Stimulated activated CD8-positive, alpha-beta memory T cell treated with anti-CD3 and anti-CD28 coated beads, Interleukin-4, amount 100 ng/mL, for 1 hour (primary cell): ENCODE measurements at regions not wholly inside any gene's neighbourhood (a gene's known extent, or its start where the extent isn't known, plus 50 kb on each side); places are given as distances from the start of the nearest gene placed in this dataset.

Experiments used
- DNase-seq, 2 donors: peaks; one replicate each; pipeline ENCODE4 v3.0.0-alpha.2; 2020; ENCODE audit warnings: low read depth in 2 of 2, low spot score in 1 of 2

- no peak for DNase-seq
Measured at GRCh38 chr18:71022389-71022788, 733.5 kb downstream of the SOCS6 start.

GRCh38 chr18:71021030-71021362, 732.2 kb downstream of the SOCS6 start:
- no peak for DNase-seq

DNA sequence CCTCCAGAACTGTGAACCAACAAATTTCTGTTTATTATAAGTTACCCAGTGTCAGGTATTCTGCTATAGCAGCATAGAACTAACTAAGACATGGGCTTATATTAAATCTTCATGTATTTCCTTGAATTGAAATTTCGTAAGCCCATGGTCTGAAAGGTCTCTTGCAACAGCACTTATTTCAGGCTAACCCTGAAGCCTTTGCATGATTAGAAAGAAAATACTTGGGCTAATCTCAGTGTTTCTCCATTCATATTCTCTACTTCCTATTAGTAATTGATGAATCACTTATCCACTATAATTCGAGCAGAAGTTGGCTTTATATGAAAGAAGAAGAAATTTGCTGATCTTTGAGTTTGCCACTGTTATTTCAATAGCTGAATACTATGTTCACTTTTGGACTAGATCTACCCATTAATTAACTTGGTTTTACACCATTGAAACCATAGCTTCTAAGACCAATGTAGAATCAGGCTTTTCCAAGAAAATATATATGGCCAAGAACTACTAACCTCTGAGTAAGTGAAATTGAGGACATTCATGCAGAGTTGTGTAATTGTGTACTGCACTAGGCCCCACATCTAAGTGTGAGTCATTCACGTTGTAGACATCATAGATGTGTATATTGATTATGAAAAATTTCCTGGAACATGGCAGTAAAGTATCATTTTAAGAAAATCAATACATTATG, 731.6 kb downstream of the SOCS6 start:
- DNase-seq = no peak

- DNase-seq = no peak
Measured at GRCh38 chr18:71018816-71019215, 730.0 kb downstream of the SOCS6 start.

- DNase-seq = no peak
Measured at GRCh38 chr18:71012789-71013188, 723.9 kb downstream of the SOCS6 start.

DNA sequence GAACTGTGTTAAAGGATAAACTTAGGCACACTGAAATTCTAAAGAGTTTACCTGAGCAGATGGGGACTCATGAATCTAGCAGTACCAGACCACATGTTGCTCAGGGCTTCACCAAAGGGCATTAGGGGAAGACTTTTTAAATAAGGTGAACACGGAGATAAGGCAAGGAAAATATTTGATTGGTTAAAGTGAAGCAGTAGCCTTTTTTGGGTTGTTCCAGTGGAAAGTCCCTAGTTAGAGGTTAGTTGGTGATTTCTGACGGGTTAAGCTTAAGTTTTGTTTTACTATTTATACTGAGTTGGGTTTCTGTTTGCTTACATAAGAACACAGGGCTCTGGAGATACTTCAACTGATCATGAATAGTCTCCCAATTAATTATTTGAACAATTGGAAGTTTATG, 722.5 kb downstream of the SOCS6 start:
- DNase-seq = no peak

DNA sequence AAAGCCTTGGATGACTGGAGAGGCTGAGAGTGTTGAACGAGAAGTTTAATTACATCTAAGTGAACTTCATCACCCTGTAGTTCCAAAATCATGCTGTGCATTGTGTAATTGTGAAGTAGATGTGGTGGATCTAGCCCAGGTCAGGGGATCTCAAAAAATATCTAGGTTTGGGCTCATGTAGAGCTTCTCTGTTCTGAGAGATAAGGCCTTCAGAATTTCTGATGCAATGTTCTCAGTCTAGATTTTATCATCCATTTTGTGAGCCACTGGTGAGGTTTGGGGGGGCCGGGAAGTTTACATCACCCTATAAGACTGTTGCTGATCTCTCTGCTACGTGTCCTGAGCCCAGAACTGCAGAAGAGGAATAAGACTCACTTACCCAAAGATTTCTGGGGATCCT, 719.4 kb downstream of the SOCS6 start:
- DNase-seq = no peak

DNA sequence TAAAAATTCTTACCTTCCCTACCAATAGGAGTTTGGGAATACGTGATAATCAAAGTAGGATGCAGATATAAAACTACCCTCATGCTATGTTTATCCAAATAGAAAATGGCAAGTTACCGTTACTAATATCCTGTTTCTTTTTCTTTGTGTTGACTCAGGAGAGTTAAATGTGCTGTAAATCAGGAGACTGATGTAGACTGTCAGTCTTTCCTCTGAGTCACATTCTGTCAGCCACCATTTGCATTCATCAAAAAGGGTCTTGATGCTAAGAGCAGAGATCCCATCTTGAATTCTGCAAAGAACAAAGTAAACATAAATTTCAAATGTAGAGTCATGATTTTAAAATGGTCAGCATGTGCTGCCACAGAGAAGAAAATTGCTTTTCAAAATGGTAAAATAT, 712.8 kb downstream of the SOCS6 start:
- no peak for DNase-seq

DNA sequence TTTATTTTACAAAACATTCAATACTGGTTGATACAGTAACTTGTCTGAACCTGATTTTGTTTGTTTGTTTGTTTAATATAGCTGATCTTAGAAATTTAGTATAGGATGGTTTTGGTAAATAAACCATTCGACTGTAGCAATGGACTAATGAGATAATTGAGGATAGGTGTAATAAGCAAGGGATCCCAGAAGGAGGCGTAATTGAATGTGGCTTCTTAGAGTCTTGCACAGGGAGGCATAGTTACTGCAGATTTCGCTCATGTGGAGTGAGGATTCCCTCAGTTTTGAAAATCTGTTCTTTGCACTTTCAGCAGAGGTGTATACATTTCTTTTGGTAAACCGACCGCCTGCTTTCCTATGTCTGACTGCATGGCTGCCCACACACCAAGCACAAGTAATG, 709.6 kb downstream of the SOCS6 start:
- no peak for DNase-seq

DNA sequence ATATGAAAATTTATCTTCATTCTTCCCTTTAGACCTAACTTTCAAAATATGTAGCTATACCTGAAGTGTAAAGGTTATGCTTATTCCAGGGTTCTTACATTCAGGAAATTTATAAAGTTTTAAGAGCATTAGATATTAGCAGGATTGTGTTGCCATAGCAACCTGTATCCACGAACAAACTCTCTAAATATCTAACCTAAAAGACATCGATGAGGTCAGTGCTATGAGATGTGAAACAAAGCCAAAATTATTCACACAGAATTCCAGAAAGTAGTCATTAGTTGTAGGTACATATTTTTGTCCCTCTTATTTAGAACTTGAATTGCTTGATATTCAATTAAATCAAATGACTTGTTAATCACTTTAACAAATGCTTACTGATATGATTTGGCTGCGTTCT, 705.3 kb downstream of the SOCS6 start:
- DNase-seq = no peak

DNA sequence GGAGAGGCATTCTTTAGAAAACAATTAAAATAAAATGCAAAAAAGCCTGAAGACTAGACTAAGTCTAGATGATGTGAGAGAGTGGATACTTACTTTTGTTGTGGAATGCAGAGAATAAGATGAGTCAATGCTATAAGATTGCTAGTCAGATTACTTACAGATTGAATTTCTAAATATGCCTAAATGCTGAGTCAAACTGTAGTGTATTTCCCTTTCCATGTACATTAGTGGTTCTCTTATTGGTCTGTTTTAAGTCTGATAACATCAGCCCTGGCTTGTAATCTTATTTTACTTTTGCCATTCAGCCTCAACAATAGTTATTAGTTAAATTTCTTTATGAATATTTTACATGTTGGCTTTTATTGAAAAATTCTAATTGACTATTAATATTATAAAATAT, 702.7 kb downstream of the SOCS6 start:
- no peak for DNase-seq

DNA sequence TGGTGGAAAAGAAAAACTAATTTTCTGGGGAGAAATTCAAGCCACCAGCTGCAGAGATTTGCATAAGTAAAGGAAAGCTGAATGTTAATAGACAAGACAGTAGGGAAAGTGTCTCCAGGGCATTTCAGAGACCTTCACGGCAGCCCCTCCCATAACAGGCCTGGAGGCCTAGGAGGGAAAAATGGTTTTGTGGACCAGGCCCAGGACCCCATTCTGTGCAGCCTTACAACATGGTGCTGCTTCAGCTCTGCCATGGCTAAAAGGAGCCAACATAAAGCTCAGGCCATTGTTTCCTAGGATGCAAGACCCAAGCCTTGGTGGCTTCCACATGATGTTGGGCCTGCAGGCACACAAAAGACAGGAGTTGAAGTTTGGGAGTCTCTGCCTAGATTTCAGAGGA, 697.1 kb downstream of the SOCS6 start:
- no peak for DNase-seq

- no peak for DNase-seq
Measured at GRCh38 chr18:70982292-70982691, 693.4 kb downstream of the SOCS6 start.

- DNase-seq = no peak
Measured at GRCh38 chr18:70981400-70982140, 692.7 kb downstream of the SOCS6 start.

DNA sequence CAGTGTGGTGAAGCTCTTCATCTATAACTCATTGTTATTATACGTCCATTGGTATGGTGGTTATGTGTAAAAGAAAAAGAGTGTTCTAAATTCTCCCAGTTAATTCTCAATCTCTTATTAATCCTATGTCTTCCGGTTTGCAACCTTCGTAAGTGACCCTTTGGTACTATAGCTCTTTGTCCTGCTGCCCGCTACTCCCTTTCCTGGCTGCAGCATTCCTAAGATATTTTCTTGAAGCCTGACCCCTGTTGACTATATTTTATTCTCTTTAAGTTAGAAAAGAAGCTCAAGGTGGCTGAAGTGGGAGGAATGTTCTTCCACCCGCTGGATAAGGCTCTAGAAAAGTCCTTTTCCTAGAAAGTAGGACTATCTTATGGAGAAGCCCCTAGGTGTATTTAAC, 684.8 kb downstream of the SOCS6 start:
- no peak for DNase-seq

DNA sequence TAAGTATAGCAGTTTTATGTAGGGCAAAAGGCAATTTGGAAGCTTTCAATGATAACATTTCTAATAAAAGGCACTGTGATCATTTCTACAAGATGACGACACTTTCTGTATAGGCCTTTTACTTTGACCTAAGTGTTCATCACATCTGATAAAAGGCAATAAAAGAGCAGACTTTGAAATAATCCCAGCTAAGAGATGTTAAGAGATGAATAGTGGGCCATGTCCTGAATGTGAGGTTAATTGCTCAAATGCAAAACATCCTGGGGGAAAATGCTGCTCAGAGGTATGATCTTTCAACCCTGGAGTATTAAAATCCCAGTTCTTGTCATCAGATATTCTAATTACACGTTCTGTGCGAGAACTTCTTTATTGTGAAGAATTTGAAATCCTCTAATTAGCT, 677.6 kb downstream of the SOCS6 start:
- no peak for DNase-seq

DNA sequence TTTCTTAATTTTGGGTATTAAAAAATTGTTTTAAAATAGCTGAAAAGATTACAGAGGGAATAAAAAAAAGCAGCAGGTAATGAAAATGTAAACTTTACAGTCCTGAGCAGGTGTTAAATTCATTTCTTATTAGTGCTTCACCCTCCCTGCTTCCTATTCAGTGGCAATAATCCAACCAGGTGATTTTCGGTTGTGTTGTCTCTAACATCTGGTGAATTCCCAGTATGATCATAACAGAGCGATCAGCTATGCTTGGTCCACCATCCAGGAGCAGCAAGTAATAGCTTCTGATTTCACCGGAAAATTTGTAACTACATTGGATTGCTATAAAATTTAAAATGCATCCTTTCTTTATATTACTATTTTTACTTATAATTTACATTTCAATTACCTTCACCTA, 673.1 kb downstream of the SOCS6 start:
- no peak for DNase-seq

- DNase-seq = no peak
Measured at GRCh38 chr18:70956554-70956953, 667.7 kb downstream of the SOCS6 start.

- no peak for DNase-seq
Measured at GRCh38 chr18:70936160-70936559, 647.3 kb downstream of the SOCS6 start.

- no peak for DNase-seq
Measured at GRCh38 chr18:70931942-70932814, 643.3 kb downstream of the SOCS6 start.

GRCh38 chr18:70920840-70921374, 632.1 kb downstream of the SOCS6 start:
- DNase-seq = no peak

GRCh38 chr18:70907673-70908072, 618.8 kb downstream of the SOCS6 start:
- no peak for DNase-seq
